H1 (cell line): ENCODE measurements at regions not wholly inside any gene's neighbourhood (a gene's known extent, or its start where the extent isn't known, plus 50 kb on each side); places are given as distances from the start of the nearest gene placed in this dataset.

Experiments used
- CTCF ChIP-seq, 3 experiments: IDR thresholded peaks; 1 replicate in 2 of 3; 2 replicates in 1 of 3; pipeline versions ENCODE4 v1.5.1 to v1.6.1; 2011; ENCODE audit warnings: low read length in 3 of 3, mild to moderate bottlenecking in 3 of 3, inconsistent platforms in 2 of 3, low read depth in 1 of 3, moderate library complexity in 1 of 3; ENCODE audit not compliant: insufficient read depth in 1 of 3; ENCODE audit errors: control extremely low read depth in 1 of 3
- EP300 ChIP-seq, 2 experiments: IDR thresholded peaks; 1 replicate in 1 of 2; 2 replicates in 1 of 2; pipeline ENCODE4 v1.6.1; 2011 to 2012; ENCODE audit warnings: low read depth in 2 of 2, low read length in 2 of 2, mild to moderate bottlenecking in 2 of 2, borderline replicate concordance in 1 of 2, inconsistent platforms in 1 of 2, moderate library complexity in 1 of 2
- MAFK ChIP-seq: IDR thresholded peaks from 2 replicates; pipeline ENCODE4 v1.6.1; 2012; ENCODE audit warnings: low read depth, mild to moderate bottlenecking, improper control_type of control experiment, low read length

GRCh38 chr20:48143435-48144081, 358.3 kb upstream of the SULF2 start:
- TF ChIP-seq CTCF (IDR thresholded peaks at IDR 0.05; ENCODE audit: control extremely low read depth in 1 of 3, insufficient read depth in 1 of 3, low read depth in 1 of 3, low read length in 3 of 3) = no peak
- no peak for TF ChIP-seq EP300 (IDR thresholded peaks at IDR 0.05; ENCODE audit: borderline replicate concordance in 1 of 2, low read depth in 2 of 2, low read length in 2 of 2)
- TF ChIP-seq MAFK = no peak
